Lung (tissue), 11 donors: ENCODE measurements at regions not wholly inside any gene's neighbourhood (a gene's known extent, or its start where the extent isn't known, plus 50 kb on each side); places are given as distances from the start of the nearest gene placed in this dataset.
A peak's percentile ranks its signal among the peaks of the same experiment; 100 is the strongest.

Experiments used
- ATAC-seq: fragments of 200-7000 bp; cut with Tn5 transposase; one replicate; pipeline ENCODE4 v1.9.1; 2020; ENCODE audit warnings: moderate number of reproducible peaks; ENCODE audit not compliant: insufficient read depth, low FRiP score
- DNase-seq, 3 donors: peaks; one replicate each; pipeline ENCODE4 v3.0.0-alpha.2; 2013 to 2017
- H3K27ac ChIP-seq, 2 donors: one replicate each; pipeline ENCODE4 v1.5.1; 2013; ENCODE audit warnings: mild to moderate bottlenecking in 2 of 2, moderate library complexity in 2 of 2, control low read depth in 1 of 2, inconsistent platforms in 1 of 2, low read depth in 1 of 2, low read length in 1 of 2
- H3K27me3 ChIP-seq, 3 donors: one replicate each; pipeline ENCODE4 v1.5.1; 2013; ENCODE audit warnings: low read length in 2 of 3; ENCODE audit not compliant: control insufficient read depth in 3 of 3, insufficient read depth in 3 of 3
- H3K36me3 ChIP-seq, 4 donors: one replicate each; pipeline ENCODE4 v1.5.1; 2013; ENCODE audit warnings: low read length in 4 of 4, mild to moderate bottlenecking in 1 of 4, moderate library complexity in 1 of 4; ENCODE audit not compliant: control insufficient read depth in 4 of 4, insufficient read depth in 4 of 4
- H3K4me1 ChIP-seq, 5 donors: one replicate each; pipeline ENCODE4 v1.5.1; 2013; ENCODE audit warnings: low read length in 5 of 5, mild to moderate bottlenecking in 2 of 5, moderate library complexity in 1 of 5; ENCODE audit not compliant: control insufficient read depth in 5 of 5, insufficient read depth in 5 of 5
- H3K4me3 ChIP-seq: one replicate; pipeline ENCODE4 v1.5.1; 2013; ENCODE audit warnings: mild to moderate bottlenecking, control low read depth, moderate library complexity
- H3K9ac ChIP-seq, 2 donors: one replicate each; pipeline ENCODE4 v1.5.1; 2013; ENCODE audit warnings: low read length in 2 of 2, control low read depth in 1 of 2; ENCODE audit not compliant: insufficient read depth in 1 of 2
- H3K9me3 ChIP-seq, 4 donors: one replicate each; pipeline ENCODE4 v1.5.1; 2013; ENCODE audit warnings: low read length in 3 of 4, mild to moderate bottlenecking in 1 of 4, moderate library complexity in 1 of 4; ENCODE audit not compliant: control insufficient read depth in 4 of 4, insufficient read depth in 3 of 4
- WGBS, 2 donors: extraction: QIAGEN DNeasy Blood & Tissue Kit; methylation state at CpG; one replicate each; pipeline ENCODE4 v1.1.7; 2013; 5-methylcytosine and 5-hydroxymethylcytosine counted together
- TF ChIP-seq, protein P1 (sequence below): IDR thresholded peaks from 2 replicates; pipeline ENCODE4 v1.5.1; 2012; ENCODE audit warnings: mild to moderate bottlenecking; ENCODE audit errors: control extremely low read depth, extremely low read depth
- donor health status: control.
- donor health status: control.
- donor health status: Bipolar disorder and iron deficiency.
- donor health status: healthy.
- donor health status: DM: yes; HTN: yes; CAD: no.

DNA sequence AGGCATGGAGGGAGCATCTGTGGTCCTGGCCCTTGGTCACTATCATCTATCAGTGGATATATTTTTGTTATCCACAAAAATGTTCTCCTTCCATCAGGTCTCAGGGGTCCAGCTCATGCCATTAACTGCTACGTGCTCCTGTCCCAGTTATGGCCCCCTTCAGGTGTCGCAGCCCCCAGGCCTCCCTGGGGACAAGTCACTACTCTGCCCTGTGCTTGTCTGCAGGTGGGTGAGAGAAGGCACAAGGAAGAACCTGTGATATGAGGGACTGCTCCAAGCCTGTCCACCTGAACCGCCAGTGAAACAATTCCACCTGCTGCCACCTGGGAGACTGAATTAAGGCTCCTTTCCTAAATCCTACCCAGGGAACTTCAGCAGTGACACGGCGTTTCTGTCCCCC is 229.6 kb upstream of the ID2 start:
- Histone ChIP-seq H3K9me3 (no peaks in the 10 kb centered on the region), H3K4me3 (no peak overlapping the region), H3K27ac (no peak overlapping the region), H3K27me3 (peaks cover 0 to under 1% (median under 1%) of the 10 kb centered on the region in 3 donors), H3K4me1 (peaks cover 0 to 21% (median 9%) of the 10 kb centered on the region in 5 donors), H3K36me3 (no peaks in the 10 kb centered on the region), H3K9ac (no peak overlapping the region)
- no peak for DNase-seq
- WGBS, 2 donors, result 88 to 95% methylated on average over 5 of the region's 5 CpGs
- TF ChIP-seq, protein P1, sequence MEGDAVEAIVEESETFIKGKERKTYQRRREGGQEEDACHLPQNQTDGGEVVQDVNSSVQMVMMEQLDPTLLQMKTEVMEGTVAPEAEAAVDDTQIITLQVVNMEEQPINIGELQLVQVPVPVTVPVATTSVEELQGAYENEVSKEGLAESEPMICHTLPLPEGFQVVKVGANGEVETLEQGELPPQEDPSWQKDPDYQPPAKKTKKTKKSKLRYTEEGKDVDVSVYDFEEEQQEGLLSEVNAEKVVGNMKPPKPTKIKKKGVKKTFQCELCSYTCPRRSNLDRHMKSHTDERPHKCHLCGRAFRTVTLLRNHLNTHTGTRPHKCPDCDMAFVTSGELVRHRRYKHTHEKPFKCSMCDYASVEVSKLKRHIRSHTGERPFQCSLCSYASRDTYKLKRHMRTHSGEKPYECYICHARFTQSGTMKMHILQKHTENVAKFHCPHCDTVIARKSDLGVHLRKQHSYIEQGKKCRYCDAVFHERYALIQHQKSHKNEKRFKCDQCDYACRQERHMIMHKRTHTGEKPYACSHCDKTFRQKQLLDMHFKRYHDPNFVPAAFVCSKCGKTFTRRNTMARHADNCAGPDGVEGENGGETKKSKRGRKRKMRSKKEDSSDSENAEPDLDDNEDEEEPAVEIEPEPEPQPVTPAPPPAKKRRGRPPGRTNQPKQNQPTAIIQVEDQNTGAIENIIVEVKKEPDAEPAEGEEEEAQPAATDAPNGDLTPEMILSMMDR, result no peak
- ATAC-seq, result no peak

DNA sequence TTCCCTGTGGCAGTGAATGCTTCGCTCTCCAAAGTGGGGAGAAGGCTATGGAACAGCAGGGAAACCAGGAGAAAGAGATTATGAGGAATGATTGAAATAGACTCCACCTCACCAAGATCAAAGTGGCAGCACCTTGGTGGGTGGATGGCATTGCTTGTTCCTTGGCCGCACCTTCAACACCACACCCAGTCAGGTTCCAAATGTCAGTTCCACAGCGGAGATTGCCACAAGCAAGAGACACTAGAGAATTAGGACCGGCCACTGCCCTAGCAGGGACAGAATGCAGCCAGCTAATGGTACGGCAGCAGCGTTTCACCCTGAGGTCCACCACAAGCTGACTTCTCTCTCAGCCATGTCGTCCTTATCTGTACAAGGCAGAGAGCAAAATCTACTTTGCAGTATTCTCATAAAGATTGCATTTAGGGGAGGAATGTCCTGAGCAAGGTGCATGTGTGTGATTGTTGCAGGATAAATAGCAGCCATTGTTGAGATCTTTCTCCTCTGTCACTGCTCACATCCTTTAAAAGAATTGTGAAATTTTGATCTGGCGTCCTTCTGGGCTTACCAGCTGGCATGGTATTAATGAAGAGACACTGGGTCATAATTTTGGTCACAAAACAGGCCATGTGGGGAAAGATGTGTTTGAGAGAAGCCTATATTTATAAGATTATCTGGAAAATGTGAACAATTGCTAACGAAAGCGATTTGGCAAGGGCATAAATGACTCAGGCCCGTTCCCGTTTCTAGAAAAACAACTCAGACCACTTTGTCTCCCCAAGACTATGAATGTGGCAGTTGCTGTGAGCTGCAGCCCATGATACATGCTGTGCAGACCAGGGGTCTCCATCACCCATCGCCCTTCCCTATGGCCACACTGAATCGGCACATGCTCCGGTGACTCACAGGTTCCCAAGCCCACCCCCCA is 228.6 kb upstream of the ID2 start:
- no peak overlapping the region for H3K9ac ChIP-seq
- H3K36me3 ChIP-seq, result no peaks in the 10 kb centered on the region
- ATAC-seq (no peak), DNase-seq (no peak)
- peaks cover 0 to 8% (median 4%) of the 10 kb centered on the region in 3 donors for H3K27me3 ChIP-seq
- TF ChIP-seq, protein P1, result no peak
- H3K27ac ChIP-seq, result peak overlapping the region in 1 of 2 donors; percentile 3
- WGBS, 2 donors, result 78 to 88% methylated on average over 15 of the region's 15 CpGs
- no peak overlapping the region for H3K4me3 ChIP-seq
- H3K4me1 ChIP-seq, result peaks cover 0 to 21% (median 9%) of the 10 kb centered on the region in 5 donors
- no peaks in the 10 kb centered on the region for H3K9me3 ChIP-seq

GRCh38 chr2:8453904-8454302 is 228.0 kb upstream of the ID2 start:
- TF ChIP-seq, protein P1, result no peak
- no peak for ATAC-seq
- H3K4me3 ChIP-seq, result no peak overlapping the region
- H3K27me3 ChIP-seq, result peaks cover 0 to 8% (median 4%) of the 10 kb centered on the region in 3 donors
- H3K9me3 ChIP-seq, result no peaks in the 10 kb centered on the region
- H3K9ac ChIP-seq, result no peak overlapping the region
- H3K36me3 ChIP-seq, result no peaks in the 10 kb centered on the region
- no peak for DNase-seq
- H3K27ac ChIP-seq, result peak overlapping the region in 1 of 2 donors; percentile 3
- 82 to 90% methylated on average over 12 of the region's 12 CpGs for WGBS, 2 donors
- H3K4me1 ChIP-seq, result peaks cover 0 to 22% (median 9%) of the 10 kb centered on the region in 5 donors
